SH-SY5Y (cell line): ENCODE measurements at regions not wholly inside any gene's neighbourhood (a gene's known extent, or its start where the extent isn't known, plus 50 kb on each side); places are given as distances from the start of the nearest gene placed in this dataset.

Experiments
- GATA2 ChIP-seq: IDR thresholded peaks from 2 replicates; pipeline ENCODE4 v1.6.1; 2011; ENCODE audit warnings: mild to moderate bottlenecking, low read depth, low read length
- GATA3 ChIP-seq: IDR thresholded peaks from 2 replicates; pipeline ENCODE4 v1.6.1; 2011; ENCODE audit warnings: low read depth, mild to moderate bottlenecking, low read length, moderate library complexity

GRCh38 chr12:103075848-103076247, 118.4 kb downstream of the ASCL1 start:
- TF ChIP-seq GATA2 (no peak), GATA3 (no peak)
